SK-N-SH treated with all-trans-retinoic acid at 6 μM for 48 hours (cell line): ENCODE measurements at regions not wholly inside any gene's neighbourhood (a gene's known extent, or its start where the extent isn't known, plus 50 kb on each side); places are given as distances from the start of the nearest gene placed in this dataset.

Experiments used
- ATAC-seq: fragments of 200-7000 bp; cut with Tn5 transposase; 3 replicates; pipeline ENCODE4 v1.9.1; 2020; ENCODE audit warnings: mild to moderate bottlenecking, moderate library complexity
- ARNTL ChIP-seq: fragments of 450-650 bp; formaldehyde crosslinking; IDR thresholded peaks from 2 replicates; pipeline ENCODE4 v1.5.0; 2020; ENCODE audit warnings: low read depth, mild to moderate bottlenecking, moderate library complexity, borderline replicate concordance
- BACH2 ChIP-seq: fragments of 250-450 bp; sonication (Bioruptor Pico); IDR thresholded peaks from 2 replicates; pipeline ENCODE4 v1.9.0; 2021; ENCODE audit warnings: mild to moderate bottlenecking, borderline replicate concordance
- CREB5 ChIP-seq: fragments of 250-450 bp; sonication (Bioruptor Pico); IDR thresholded peaks from 2 replicates; pipeline ENCODE4 v1.5.1; 2020; ENCODE audit warnings: low read depth, mild to moderate bottlenecking, moderate library complexity
- CSDC2 ChIP-seq: fragments of 250-450 bp; sonication (Bioruptor Pico); IDR thresholded peaks from 2 replicates; pipeline ENCODE4 v1.5.0; 2020; ENCODE audit warnings: mild to moderate bottlenecking, moderate library complexity
- ESRRG ChIP-seq: fragments of 250-450 bp; sonication (Bioruptor Pico); IDR thresholded peaks from 2 replicates; pipeline ENCODE4 v1.6.1; 2021; ENCODE audit warnings: mild to moderate bottlenecking
- GLIS3 ChIP-seq: fragments of 250-450 bp; sonication (Bioruptor Pico); IDR thresholded peaks from 2 replicates; pipeline ENCODE4 v1.5.0; 2020; ENCODE audit warnings: mild to moderate bottlenecking, moderate library complexity
- OSR1 ChIP-seq: fragments of 250-450 bp; sonication (Bioruptor Pico); IDR thresholded peaks from 2 replicates; pipeline ENCODE4 v1.8.0; 2022; ENCODE audit warnings: moderate library complexity, mild to moderate bottlenecking, inconsistent platforms
- PATZ1 ChIP-seq: fragments of 250-450 bp; sonication (Bioruptor Pico); IDR thresholded peaks from 2 replicates; pipeline ENCODE4 v1.8.0; 2020; ENCODE audit warnings: mild to moderate bottlenecking, moderate library complexity, borderline replicate concordance
- POU6F1 ChIP-seq: fragments of 250-450 bp; sonication (Bioruptor Pico); IDR thresholded peaks from 2 replicates; pipeline ENCODE4 v1.8.0; 2021; ENCODE audit warnings: low read depth, mild to moderate bottlenecking, moderate library complexity, borderline replicate concordance
- PPARA ChIP-seq: fragments of 250-450 bp; sonication (Bioruptor Pico); IDR thresholded peaks from 2 replicates; pipeline ENCODE4 v1.5.0; 2020; ENCODE audit warnings: mild to moderate bottlenecking, borderline replicate concordance
- RARB ChIP-seq: fragments of 250-450 bp; sonication (Bioruptor Pico); IDR thresholded peaks from 2 replicates; pipeline ENCODE4 v1.8.0; 2021; ENCODE audit warnings: mild to moderate bottlenecking, moderate library complexity
- SNAI2 ChIP-seq: fragments of 250-450 bp; sonication (Bioruptor Pico); IDR thresholded peaks from 2 replicates; pipeline ENCODE4 v1.5.0; 2020; ENCODE audit warnings: mild to moderate bottlenecking, moderate library complexity
- TCF4 ChIP-seq: fragments of 250-450 bp; sonication (Bioruptor Pico); IDR thresholded peaks from 2 replicates; pipeline ENCODE4 v1.8.0; 2021; ENCODE audit warnings: mild to moderate bottlenecking, moderate library complexity, borderline replicate concordance
- TOX ChIP-seq: fragments of 250-450 bp; sonication (Bioruptor Pico); IDR thresholded peaks from 2 replicates; pipeline ENCODE4 v1.8.0; 2021; ENCODE audit warnings: mild to moderate bottlenecking, moderate library complexity, borderline replicate concordance
- TSHZ2 ChIP-seq: fragments of 250-450 bp; sonication (Bioruptor Pico); IDR thresholded peaks from 2 replicates; pipeline ENCODE4 v1.5.0; 2020; ENCODE audit warnings: mild to moderate bottlenecking, moderate library complexity
- ZFP3 ChIP-seq: fragments of 250-450 bp; sonication (Bioruptor Pico); IDR thresholded peaks from 2 replicates; pipeline ENCODE4 v1.5.0; 2020; ENCODE audit warnings: mild to moderate bottlenecking, moderate library complexity
- ZNF565 ChIP-seq: fragments of 450-650 bp; formaldehyde crosslinking; conservative IDR thresholded peaks from 2 replicates; pipeline ENCODE4 v1.5.0; 2020; ENCODE audit warnings: low read depth, mild to moderate bottlenecking, moderate library complexity
- ZNF70 ChIP-seq: fragments of 450-650 bp; formaldehyde crosslinking; IDR thresholded peaks from 2 replicates; pipeline ENCODE4 v1.5.0; 2020; ENCODE audit warnings: mild to moderate bottlenecking, moderate library complexity
- ZNF8 ChIP-seq: fragments of 450-650 bp; formaldehyde crosslinking; IDR thresholded peaks from 2 replicates; pipeline ENCODE4 v1.5.0; 2020; ENCODE audit warnings: mild to moderate bottlenecking, moderate library complexity

- TF ChIP-seq BACH2 (no peak), OSR1 (CRISPR knock-in tag) (no peak), CREB5 (CRISPR knock-in tag) (no peak), ESRRG (CRISPR knock-in tag) (no peak), GLIS3 (CRISPR knock-in tag) (no peak), SNAI2 (no peak), CSDC2 (no peak)
- TF ChIP-seq, all 23 proteins: peak for 0
- ATAC-seq = no peak
Measured at GRCh38 chr5:173554989-173555705, 61.3 kb downstream of the BOD1 start.

- ATAC-seq = no peak
Measured at GRCh38 chr5:173554038-173554955, 62.2 kb downstream of the BOD1 start.

GRCh38 chr5:173550641-173551040 lies 65.8 kb downstream of the BOD1 start:
- TF ChIP-seq ARNTL (CRISPR knock-in tag) (no peak), ZNF8 (no peak), BACH2 (no peak), CREB5 (CRISPR knock-in tag) (no peak), TSHZ2 (CRISPR knock-in tag) (no peak), POU6F1 (CRISPR knock-in tag) (no peak), TOX (CRISPR knock-in tag) (no peak), ZFP3 (CRISPR knock-in tag) (no peak), ESRRG (CRISPR knock-in tag) (no peak), RARB (CRISPR knock-in tag) (no peak), TCF4 (CRISPR knock-in tag) (no peak), PATZ1 (CRISPR knock-in tag) (no peak)
- ATAC-seq = no peak

More at GRCh38 chr5:173554038-173554955, 62.2 kb downstream of the BOD1 start:
- TF ChIP-seq TCF4 (CRISPR knock-in tag) (no peak), OSR1 (CRISPR knock-in tag) (no peak), ZFP3 (CRISPR knock-in tag) (no peak), SNAI2 (no peak), GLIS3 (CRISPR knock-in tag) (no peak), ZNF8 (no peak), CSDC2 (no peak), ZNF70 (CRISPR knock-in tag) (no peak), ZNF565 (CRISPR knock-in tag) (no peak), PATZ1 (CRISPR knock-in tag) (no peak), PPARA (CRISPR knock-in tag) (no peak), ESRRG (CRISPR knock-in tag) (no peak)
